K562 (cell line): ENCODE measurements at regions not wholly inside any gene's neighbourhood (a gene's known extent, or its start where the extent isn't known, plus 50 kb on each side); places are given as distances from the start of the nearest gene placed in this dataset.

Experiments used
- ATAC-seq: fragments of 200-7000 bp; cut with Tn5 transposase; 3 replicates; pipeline ENCODE4 v1.9.1; 2020; ENCODE audit warnings: moderate library complexity
- BruUV-seq: library from RNA; stranded (reverse); fragments of 400-500 nt; replicated peaks from 2 replicates; lab custom pipeline; 2021; lab: Mats Ljungman, UMichigan
- CTCF ChIA-PET: fragments of 300-600 bp; formaldehyde crosslinking; extraction: SDS; loops from one replicate; lab custom pipeline; 2021; ENCODE audit warnings: low intra/inter-chr PET ratio; lab: Yijun Ruan, JAX
- POLR2A ChIA-PET: fragments of 300-600, 350-650 bp; sonication (Branson Sonifier 250); formaldehyde crosslinking; extraction: SDS; loops from one replicate; lab custom pipeline; 2021; ENCODE audit warnings: antibody characterized with exemption, inconsistent platforms; lab: Yijun Ruan, JAX
- DNase-seq, 4 experiments: peaks; one replicate each; pipeline versions ENCODE4 v3.0.0 to v3.0.0-alpha.2; 2011 to 2018; ENCODE audit warnings: low spot score in 3 of 4, mixed read lengths in 3 of 4; ENCODE audit errors: extremely low read depth in 1 of 4
- FAIRE-seq: peaks from 2 replicates; lab custom pipeline; 2011; peaks lifted over from hg19 to GRCh38; lab: Jason Lieb, UNC
- H2AFZ ChIP-seq: 2 replicates; pipeline ENCODE4 v1.6.0; 2011; ENCODE audit warnings: low read depth, low read length, control low read depth, inconsistent platforms
- H3K27ac ChIP-seq: fragments of 200-600 bp; 3 replicates; pipeline ENCODE4 v1.8.0; 2011; ENCODE audit warnings: low read depth, mild to moderate bottlenecking, control low read depth, inconsistent platforms, low read length, moderate library complexity, mixed read lengths; ENCODE audit errors: extremely low read depth
- H3K27me3 ChIP-seq, 2 experiments: fragments of 300-600 bp in 1 of 2; 2 replicates in 1 of 2; 3 replicates in 1 of 2; pipeline versions ENCODE4 v1.6.0 to v1.8.0; 2011; ENCODE audit warnings: inconsistent platforms in 2 of 2, low read length in 2 of 2, mild to moderate bottlenecking in 1 of 2, mixed read lengths in 1 of 2, moderate library complexity in 1 of 2; ENCODE audit not compliant: control insufficient read depth in 2 of 2, insufficient read depth in 2 of 2
- H3K36me3 ChIP-seq: fragments of 300-600 bp; 3 replicates; pipeline ENCODE4 v1.8.0; 2011; ENCODE audit warnings: mild to moderate bottlenecking, low read length, inconsistent platforms; ENCODE audit not compliant: control insufficient read depth, insufficient read depth
- H3K4me1 ChIP-seq, 2 experiments: fragments of 200-600 bp in 1 of 2; replicated peaks in 1 of 2; 2 replicates in 1 of 2; 3 replicates in 1 of 2; pipeline versions ENCODE4 v1.5.1 to v1.8.0; 2011; ENCODE audit warnings: inconsistent platforms in 2 of 2, low read length in 2 of 2, mild to moderate bottlenecking in 1 of 2, mixed read lengths in 1 of 2, moderate library complexity in 1 of 2; ENCODE audit not compliant: control insufficient read depth in 2 of 2, insufficient read depth in 2 of 2
- H3K4me2 ChIP-seq: 2 replicates; pipeline ENCODE4 v1.6.1; 2011; ENCODE audit warnings: low read length, control low read depth, inconsistent platforms, mixed read lengths; ENCODE audit not compliant: insufficient read depth
- H3K4me3 ChIP-seq: fragments of 200-600 bp; sonication (generic), shearing (Covaris generic); 2 replicates; pipeline ENCODE4 v1.5.1; 2016; ENCODE audit warnings: control low read depth, inconsistent platforms
- H3K79me2 ChIP-seq: fragments of 200-600 bp; 3 replicates; pipeline ENCODE4 v1.8.0; 2011; ENCODE audit warnings: low read length, inconsistent platforms; ENCODE audit not compliant: control insufficient read depth, insufficient read depth
- H3K9ac ChIP-seq, 2 experiments: 2 replicates each; pipeline versions ENCODE4 v1.6.0 to v1.6.1; 2011; ENCODE audit warnings: low read depth in 2 of 2, low read length in 2 of 2, control low read depth in 1 of 2, inconsistent platforms in 1 of 2, mild to moderate bottlenecking in 1 of 2, mixed read lengths in 1 of 2; ENCODE audit not compliant: insufficient read depth in 1 of 2
- H3K9me1 ChIP-seq: one replicate; pipeline ENCODE4 v1.6.0; 2011; ENCODE audit warnings: inconsistent platforms, mild to moderate bottlenecking, low read length, moderate library complexity; ENCODE audit not compliant: control insufficient read depth, insufficient read depth
- H3K9me3 ChIP-seq: replicated peaks from 2 replicates; pipeline ENCODE4 v1.5.1; 2011; ENCODE audit warnings: low read depth, low read length, inconsistent platforms; ENCODE audit not compliant: control insufficient read depth, insufficient read depth
- H4K20me1 ChIP-seq: replicated peaks from 2 replicates; pipeline ENCODE4 v1.6.1; 2011; ENCODE audit warnings: low read length, inconsistent platforms, mixed read lengths; ENCODE audit not compliant: control insufficient read depth, insufficient read depth
- CBFA2T2 ChIP-seq: fragments of 450-650 bp; conservative IDR thresholded peaks from 2 replicates; pipeline ENCODE4 v1.6.1; 2017; ENCODE audit warnings: mild to moderate bottlenecking
- GABPB2 ChIP-seq: fragments of 250-450 bp; sonication (Bioruptor Pico); conservative IDR thresholded peaks from 2 replicates; pipeline ENCODE4 v1.5.1; 2021; ENCODE audit warnings: mild to moderate bottlenecking
- HEY1 ChIP-seq: fragments of 250-450 bp; sonication (Bioruptor Pico); IDR thresholded peaks from 2 replicates; pipeline ENCODE4 v1.5.0; 2020; ENCODE audit warnings: mild to moderate bottlenecking, moderate library complexity, borderline replicate concordance
- HNRNPK ChIP-seq: fragments of 200-400 bp; formaldehyde crosslinking; IDR thresholded peaks from one replicate; pipeline ENCODE4 v1.6.1; 2018; ENCODE audit warnings: mild to moderate bottlenecking, low read depth, low read length; ENCODE audit not compliant: poor library complexity, severe bottlenecking
- JUNB ChIP-seq: fragments of 450-650 bp; formaldehyde crosslinking; conservative IDR thresholded peaks from 2 replicates; pipeline ENCODE4 v1.4.0; 2020; ENCODE audit warnings: mild to moderate bottlenecking
- ZBTB34 ChIP-seq: fragments of 250-450 bp; sonication (Bioruptor Pico); IDR thresholded peaks from 2 replicates; pipeline ENCODE4 v1.8.0; 2021; ENCODE audit warnings: mild to moderate bottlenecking, moderate library complexity
- ZNF184 ChIP-seq: sonication (generic); formaldehyde crosslinking; IDR thresholded peaks from 2 replicates; pipeline ENCODE4 v1.5.0; 2020; ENCODE audit warnings: missing genetic modification reagents
- ZNF263 ChIP-seq: sonication (generic); formaldehyde crosslinking; IDR thresholded peaks from 2 replicates; pipeline ENCODE4 v1.8.0; 2022; ENCODE audit warnings: mild to moderate bottlenecking, missing genetic modification reagents, borderline replicate concordance
- WGBS: fragments of 100-300 bp; shearing (Covaris generic); methylation state at CpG from one replicate; pipeline ENCODE4 v1.1.6; 2016; ENCODE audit warnings: low coverage, mixed read lengths; ENCODE audit not compliant: insufficient coverage; ENCODE audit errors: missing lambda C conversion rate; 5-methylcytosine and 5-hydroxymethylcytosine counted together
- in situ Hi-C: fragments of 300-500 bp; cut with MboI; formaldehyde crosslinking; loops from 4 replicates; pipeline ENCODE4 v1.15.0; 2018; ENCODE audit warnings: inconsistent platforms, mixed read lengths
- intact Hi-C: fragments of 100-400 bp; cut with micrococcal nuclease; formaldehyde crosslinking; loops from 2 replicates; pipeline ENCODE4 v1.14.2; 2022
- TF ChIP-seq, protein P1 (sequence below): fragments of 250-450 bp; sonication (Bioruptor Pico); IDR thresholded peaks from 2 replicates; pipeline ENCODE4 v1.5.0; 2021; ENCODE audit warnings: mild to moderate bottlenecking, borderline replicate concordance

GRCh38 chrX:120690941-120691340, 61.1 kb upstream of the C1GALT1C1 start:
- POLR2A ChIA-PET, result interaction anchor here (0.6 kb wide), 1 partner anchor 1761 kb away, joined by 3 read pairs; no protein-coding TSS in a partner anchor
- Histone ChIP-seq H3K9me3 (no peaks in the 10 kb centered on the region), H3K4me3 (no peak overlapping the region), H3K9me1 (no peaks in the 10 kb centered on the region), H3K4me2 (no peak overlapping the region), H3K36me3 (no peaks in the 10 kb centered on the region), H3K9ac (no peak overlapping the region), H3K79me2 (no peaks in the 10 kb centered on the region)
- no TSS peak for BruUV-seq
- CTCF ChIA-PET, result no interaction called here
- TF ChIP-seq ZNF184 (CRISPR knock-in tag) (no peak), JUNB (CRISPR knock-in tag) (no peak), HEY1 (no peak), ZNF263 (CRISPR knock-in tag) (no peak), CBFA2T2 (no peak), GABPB2 (CRISPR knock-in tag) (no peak), HNRNPK (no peak), ZBTB34 (CRISPR knock-in tag) (no peak)
- TF ChIP-seq, protein P1, sequence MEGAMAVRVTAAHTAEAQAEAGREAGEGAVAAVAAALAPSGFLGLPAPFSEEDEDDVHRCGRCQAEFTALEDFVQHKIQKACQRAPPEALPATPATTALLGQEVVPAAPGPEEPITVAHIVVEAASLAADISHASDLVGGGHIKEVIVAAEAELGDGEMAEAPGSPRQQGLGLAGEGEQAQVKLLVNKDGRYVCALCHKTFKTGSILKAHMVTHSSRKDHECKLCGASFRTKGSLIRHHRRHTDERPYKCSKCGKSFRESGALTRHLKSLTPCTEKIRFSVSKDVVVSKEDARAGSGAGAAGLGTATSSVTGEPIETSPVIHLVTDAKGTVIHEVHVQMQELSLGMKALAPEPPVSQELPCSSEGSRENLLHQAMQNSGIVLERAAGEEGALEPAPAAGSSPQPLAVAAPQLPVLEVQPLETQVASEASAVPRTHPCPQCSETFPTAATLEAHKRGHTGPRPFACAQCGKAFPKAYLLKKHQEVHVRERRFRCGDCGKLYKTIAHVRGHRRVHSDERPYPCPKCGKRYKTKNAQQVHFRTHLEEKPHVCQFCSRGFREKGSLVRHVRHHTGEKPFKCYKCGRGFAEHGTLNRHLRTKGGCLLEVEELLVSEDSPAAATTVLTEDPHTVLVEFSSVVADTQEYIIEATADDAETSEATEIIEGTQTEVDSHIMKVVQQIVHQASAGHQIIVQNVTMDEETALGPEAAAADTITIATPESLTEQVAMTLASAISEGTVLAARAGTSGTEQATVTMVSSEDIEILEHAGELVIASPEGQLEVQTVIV (CRISPR knock-in tag), result no peak
- TF ChIP-seq, all 486 proteins: peak for 0
- H2AFZ ChIP-seq, result no peak overlapping the region
- no peak overlapping the region for H3K27ac ChIP-seq
- peaks cover 0 to 3% of the 10 kb centered on the region in 2 experiments; a peak in 2 of 5 replicates for H3K27me3 ChIP-seq
- FAIRE-seq (no peak), DNase-seq (no peak), ATAC-seq (no peak)
- intact Hi-C loops (no loop called here), in situ Hi-C loops (no loop called here)
- H4K20me1 ChIP-seq, result no peaks in the 10 kb centered on the region
- H3K4me1 ChIP-seq, result no peaks in the 10 kb centered on the region
- 2% methylated on average over 4 of the region's 4 CpGs for WGBS
